Naive thymus-derived CD4-positive, alpha-beta T cell (primary cell): ENCODE measurements at regions not wholly inside any gene's neighbourhood (a gene's known extent, or its start where the extent isn't known, plus 50 kb on each side); places are given as distances from the start of the nearest gene placed in this dataset.
A peak's percentile ranks its signal among the peaks of the same experiment; 100 is the strongest.

Experiments used
- ATAC-seq: fragments of 150-1000 bp; cut with Tn5 transposase; 2 replicates; pipeline ENCODE4 v1.10.0; 2021; ENCODE audit warnings: mild to moderate bottlenecking, moderate library complexity
- CTCF ChIA-PET: fragments of 350-600 bp; sonication (Branson Sonifier 250); formaldehyde crosslinking; loops from one replicate; lab custom pipeline; 2021; ENCODE audit warnings: antibody characterized with exemption; lab: Charles Lee
- POLR2A ChIA-PET: fragments of 350-600 bp; sonication (Branson Sonifier 250); formaldehyde crosslinking; loops from one replicate; lab custom pipeline; 2021; ENCODE audit warnings: antibody characterized with exemption, inconsistent platforms; lab: Charles Lee
- DNase-seq, 9 donors: peaks; one replicate each; pipeline versions ENCODE4 v3.0.0 to v3.0.0-alpha.2; 2020 to 2022; ENCODE audit warnings: mixed read lengths in 1 of 9
- H3K27ac ChIP-seq: one replicate; pipeline ENCODE4 v1.7.0; 2013; ENCODE audit warnings: mild to moderate bottlenecking, low read depth, low read length, moderate library complexity
- H3K27me3 ChIP-seq, 2 donors: one replicate each; pipeline ENCODE4 v1.7.0; 2013; ENCODE audit warnings: low read length in 2 of 2, mild to moderate bottlenecking in 2 of 2, moderate library complexity in 2 of 2; ENCODE audit not compliant: control insufficient read depth in 2 of 2, insufficient read depth in 2 of 2
- H3K36me3 ChIP-seq, 3 experiments: 1 replicate in 2 of 3; 2 replicates in 1 of 3; pipeline ENCODE4 v1.7.0; 2013; ENCODE audit warnings: low read length in 3 of 3, mild to moderate bottlenecking in 3 of 3, moderate library complexity in 1 of 3; ENCODE audit not compliant: insufficient read depth in 3 of 3, control insufficient read depth in 2 of 3
- H3K4me1 ChIP-seq, 2 donors: one replicate each; pipeline ENCODE4 v1.7.0; 2013; ENCODE audit warnings: low read length in 2 of 2, mild to moderate bottlenecking in 2 of 2, moderate library complexity in 1 of 2; ENCODE audit not compliant: control insufficient read depth in 2 of 2, insufficient read depth in 2 of 2
- H3K4me3 ChIP-seq: 2 replicates; pipeline ENCODE4 v1.7.0; 2013; ENCODE audit warnings: mild to moderate bottlenecking, low read length
- H3K9me3 ChIP-seq, 3 experiments: 1 replicate in 2 of 3; 2 replicates in 1 of 3; pipeline ENCODE4 v1.7.0; 2013; ENCODE audit warnings: low read length in 3 of 3; ENCODE audit not compliant: control insufficient read depth in 2 of 3
- H3K27ac Mint-ChIP-seq, 9 donors: one replicate each; pipeline ENCODE4 v1.8.0; 2020 to 2022; ENCODE audit warnings: mixed read lengths in 9 of 9, mild to moderate bottlenecking in 8 of 9, moderate library complexity in 5 of 9, inconsistent platforms in 2 of 9
- H3K27me3 Mint-ChIP-seq, 5 donors: one replicate each; pipeline ENCODE4 v1.8.0; 2021 to 2022; ENCODE audit warnings: mixed read lengths in 5 of 5, mild to moderate bottlenecking in 1 of 5
- H3K36me3 Mint-ChIP-seq, 5 donors: one replicate each; pipeline ENCODE4 v1.8.0; 2020 to 2022; ENCODE audit warnings: mixed read lengths in 5 of 5, mild to moderate bottlenecking in 3 of 5, inconsistent platforms in 1 of 5
- H3K4me1 Mint-ChIP-seq, 7 donors: one replicate each; pipeline ENCODE4 v1.8.0; 2020 to 2022; ENCODE audit warnings: mixed read lengths in 7 of 7, mild to moderate bottlenecking in 3 of 7, inconsistent platforms in 1 of 7
- H3K4me3 Mint-ChIP-seq, 10 donors: one replicate each; pipeline ENCODE4 v1.8.0; 2020 to 2022; ENCODE audit warnings: mild to moderate bottlenecking in 10 of 10, mixed read lengths in 10 of 10, moderate library complexity in 6 of 10, inconsistent platforms in 2 of 10
- H3K9me3 Mint-ChIP-seq, 11 donors: one replicate each; pipeline ENCODE4 v1.8.0; 2020 to 2022; ENCODE audit warnings: mixed read lengths in 11 of 11, mild to moderate bottlenecking in 4 of 11, inconsistent platforms in 1 of 11, moderate library complexity in 1 of 11
- intact Hi-C, 2 donors: fragments of 100-400 bp; cut with micrococcal nuclease; formaldehyde crosslinking; loops; one replicate each; pipeline ENCODE4 v1.15.1; 2023

- H3K4me1 ChIP-seq: no peaks in the 10 kb centered on the region
- peaks cover 0 to 9% (median 2%) of the 10 kb centered on the region in 11 donors for H3K9me3 Mint-ChIP-seq
- no peaks in the 10 kb centered on the region for H3K27me3 ChIP-seq
- H3K4me3 Mint-ChIP-seq: no peak overlapping the region
- no peak for DNase-seq
- H3K9me3 ChIP-seq: no peaks in the 10 kb centered on the region
- H3K36me3 ChIP-seq: no peaks in the 10 kb centered on the region
- peaks cover 3 to 13% (median 7%) of the 10 kb centered on the region in 5 donors for H3K27me3 Mint-ChIP-seq
- intact Hi-C loops: loop anchor here in 1 of 2 donors (10.0 kb wide), 1 partner anchor 59 kb away; no protein-coding TSS in a partner anchor
- H3K27ac ChIP-seq: no peak overlapping the region
- CTCF ChIA-PET: no interaction called here
- no peak overlapping the region for H3K4me3 ChIP-seq
- H3K27ac Mint-ChIP-seq: no peak overlapping the region
- no peak for ATAC-seq
- H3K4me1 Mint-ChIP-seq: no peaks in the 10 kb centered on the region
- H3K36me3 Mint-ChIP-seq: no peaks in the 10 kb centered on the region
- POLR2A ChIA-PET: no interaction called here
These were observed 2108.8 kb upstream of the PIK3C3 start for GRCh38 chr18:39846265-39846664.

GRCh38 chr18:39845631-39846030, 2109.4 kb upstream of the PIK3C3 start:
- no peaks in the 10 kb centered on the region for H3K27me3 ChIP-seq
- Mint-ChIP-seq H3K4me3 (no peak overlapping the region), H3K9me3 (peaks cover 0 to 9% (median 2%) of the 10 kb centered on the region in 11 donors), H3K36me3 (no peaks in the 10 kb centered on the region), H3K27me3 (peaks cover 6 to 17% (median 11%) of the 10 kb centered on the region in 5 donors), H3K4me1 (no peaks in the 10 kb centered on the region), H3K27ac (no peak overlapping the region)
- no peaks in the 10 kb centered on the region for H3K9me3 ChIP-seq
- H3K27ac ChIP-seq: no peak overlapping the region
- no peak overlapping the region for H3K4me3 ChIP-seq
- no peaks in the 10 kb centered on the region for H3K4me1 ChIP-seq
- ChIA-PET POLR2A (no interaction called here), CTCF (no interaction called here)
- H3K36me3 ChIP-seq: no peaks in the 10 kb centered on the region
- no peak for ATAC-seq
- no peak for DNase-seq
- intact Hi-C loops: loop anchor here in 1 of 2 donors (10.0 kb wide), 1 partner anchor 59 kb away; no protein-coding TSS in a partner anchor

GRCh38 chr18:39845106-39845505, 2109.9 kb upstream of the PIK3C3 start:
- H3K9me3 ChIP-seq: no peaks in the 10 kb centered on the region
- H3K9me3 Mint-ChIP-seq: peaks cover 0 to 9% (median 0%) of the 10 kb centered on the region in 11 donors
- peaks cover 6 to 22% (median 11%) of the 10 kb centered on the region in 5 donors for H3K27me3 Mint-ChIP-seq
- H3K36me3 ChIP-seq: no peaks in the 10 kb centered on the region
- ATAC-seq: no peak
- DNase-seq: no peak
- intact Hi-C loops: loop anchor here in 1 of 2 donors (10.0 kb wide), 1 partner anchor 60 kb away; no protein-coding TSS in a partner anchor
- CTCF ChIA-PET: no interaction called here
- H3K4me3 ChIP-seq: no peak overlapping the region
- H3K27ac ChIP-seq: no peak overlapping the region
- H3K4me3 Mint-ChIP-seq: no peak overlapping the region
- no peak overlapping the region for H3K27ac Mint-ChIP-seq
- H3K27me3 ChIP-seq: no peaks in the 10 kb centered on the region
- no peaks in the 10 kb centered on the region for H3K36me3 Mint-ChIP-seq
- H3K4me1 ChIP-seq: no peaks in the 10 kb centered on the region
- H3K4me1 Mint-ChIP-seq: no peaks in the 10 kb centered on the region
- POLR2A ChIA-PET: no interaction called here

- ATAC-seq: no peak
- H3K4me1 ChIP-seq: no peaks in the 10 kb centered on the region
- POLR2A ChIA-PET: no interaction called here
These were observed 2111.5 kb upstream of the PIK3C3 start for GRCh38 chr18:39843546-39843945.

GRCh38 chr18:39842366-39842914, 2112.6 kb upstream of the PIK3C3 start:
- Mint-ChIP-seq H3K4me3 (no peak overlapping the region), H3K9me3 (peaks cover 0 to 12% (median 4%) of the 10 kb centered on the region in 11 donors), H3K27me3 (peaks cover 6 to 26% (median 11%) of the 10 kb centered on the region in 5 donors), H3K27ac (no peak overlapping the region), H3K36me3 (peaks cover 0 to 3% (median 0%) of the 10 kb centered on the region in 5 donors), H3K4me1 (no peaks in the 10 kb centered on the region)
- no peaks in the 10 kb centered on the region for H3K4me1 ChIP-seq
- H3K27me3 ChIP-seq: no peaks in the 10 kb centered on the region
- ATAC-seq (no peak), DNase-seq (no peak)
- ChIA-PET POLR2A (no interaction called here), CTCF (no interaction called here)
- no peaks in the 10 kb centered on the region for H3K36me3 ChIP-seq
- H3K4me3 ChIP-seq: no peak overlapping the region
- H3K9me3 ChIP-seq: no peaks in the 10 kb centered on the region
- H3K27ac ChIP-seq: no peak overlapping the region
- intact Hi-C loops: loop anchor here in 1 of 2 donors (10.0 kb wide), 1 partner anchor 62 kb away; no protein-coding TSS in a partner anchor

More at GRCh38 chr18:39843546-39843945, 2111.5 kb upstream of the PIK3C3 start:
- Mint-ChIP-seq H3K9me3 (peaks cover 0 to 8% (median 2%) of the 10 kb centered on the region in 11 donors), H3K4me3 (no peak overlapping the region), H3K36me3 (peaks cover 0 to 3% (median 0%) of the 10 kb centered on the region in 5 donors), H3K27me3 (peaks cover 6 to 26% (median 11%) of the 10 kb centered on the region in 5 donors), H3K27ac (no peak overlapping the region), H3K4me1 (no peaks in the 10 kb centered on the region)
- CTCF ChIA-PET: no interaction called here
- no peaks in the 10 kb centered on the region for H3K9me3 ChIP-seq
- H3K27ac ChIP-seq: no peak overlapping the region
- DNase-seq: no peak
- intact Hi-C loops: loop anchor here in 1 of 2 donors (10.0 kb wide), 1 partner anchor 61 kb away; no protein-coding TSS in a partner anchor
- H3K4me3 ChIP-seq: no peak overlapping the region
- no peaks in the 10 kb centered on the region for H3K27me3 ChIP-seq
- no peaks in the 10 kb centered on the region for H3K36me3 ChIP-seq

GRCh38 chr18:39841482-39842365, 2113.3 kb upstream of the PIK3C3 start:
- Histone ChIP-seq H3K27me3 (no peaks in the 10 kb centered on the region), H3K4me1 (no peaks in the 10 kb centered on the region), H3K36me3 (no peaks in the 10 kb centered on the region), H3K9me3 (no peaks in the 10 kb centered on the region), H3K27ac (no peak overlapping the region), H3K4me3 (no peak overlapping the region)
- ATAC-seq (peak; percentile 48), DNase-seq (no peak)
- Mint-ChIP-seq H3K4me3 (peak overlapping the region in 2 of 10 donors; percentile 17 to 21), H3K36me3 (peaks cover 0 to 3% (median 0%) of the 10 kb centered on the region in 5 donors), H3K27me3 (peaks cover 6 to 26% (median 11%) of the 10 kb centered on the region in 5 donors), H3K4me1 (no peaks in the 10 kb centered on the region), H3K9me3 (peaks cover 0 to 12% (median 4%) of the 10 kb centered on the region in 11 donors), H3K27ac (no peak overlapping the region)
- ChIA-PET CTCF (no interaction called here), POLR2A (no interaction called here)
- intact Hi-C loops: loop anchor here in 1 of 2 donors (10.0 kb wide), 1 partner anchor 63 kb away; no protein-coding TSS in a partner anchor
